ENCODE measurements at regions not wholly inside any gene's neighbourhood (a gene's known extent, or its start where the extent isn't known, plus 50 kb on each side); places are given as distances from the start of the nearest gene placed in this dataset.

- Mint-ChIP-seq H3K4me1 (no peaks in the 10 kb centered on the region), H3K36me3 (no peaks in the 10 kb centered on the region), H3K27ac (no peak overlapping the region), H3K27me3 (ENCODE audit: low read depth) (peaks cover 11% of the 10 kb centered on the region), H3K9me3 (no peaks in the 10 kb centered on the region), H3K4me3 (no peak overlapping the region)
- TF ChIP-seq CTCF (IDR thresholded peaks at IDR 0.05; ENCODE audit: unreplicated experiment) = no peak
- no peak for DNase-seq (ENCODE audit: low spot score in 2 of 2, unreplicated experiment in 2 of 2)
Measured at GRCh38 chr3:5494905-5495519, 307.5 kb downstream of the EDEM1 start.

GRCh38 chr3:5497497-5497896 lies 310.0 kb downstream of the EDEM1 start:
- Mint-ChIP-seq H3K4me3 (no peak overlapping the region), H3K9me3 (no peaks in the 10 kb centered on the region), H3K36me3 (no peaks in the 10 kb centered on the region), H3K27ac (no peak overlapping the region), H3K27me3 (ENCODE audit: low read depth) (peaks cover 3% of the 10 kb centered on the region), H3K4me1 (no peaks in the 10 kb centered on the region)
- no peak for DNase-seq (ENCODE audit: low spot score in 2 of 2, unreplicated experiment in 2 of 2)
- TF ChIP-seq CTCF (IDR thresholded peaks at IDR 0.05; ENCODE audit: unreplicated experiment) = no peak

- DNase-seq (ENCODE audit: low spot score in 2 of 2, unreplicated experiment in 2 of 2) = no peak
- no peaks in the 10 kb centered on the region for H3K9me3 Mint-ChIP-seq
- no peak overlapping the region for H3K27ac Mint-ChIP-seq
- no peaks in the 10 kb centered on the region for H3K36me3 Mint-ChIP-seq
- H3K4me1 Mint-ChIP-seq = no peaks in the 10 kb centered on the region
- no peak overlapping the region for H3K4me3 Mint-ChIP-seq
- no peak for TF ChIP-seq CTCF (IDR thresholded peaks at IDR 0.05; ENCODE audit: unreplicated experiment)
- H3K27me3 Mint-ChIP-seq (ENCODE audit: low read depth) = peaks cover 3% of the 10 kb centered on the region
Measured at GRCh38 chr3:5498981-5499380, 311.5 kb downstream of the EDEM1 start.

GRCh38 chr3:5499404-5499803 lies 311.9 kb downstream of the EDEM1 start:
- H3K4me3 Mint-ChIP-seq = no peak overlapping the region
- no peak overlapping the region for H3K27ac Mint-ChIP-seq
- no peaks in the 10 kb centered on the region for H3K4me1 Mint-ChIP-seq
- peaks cover 3% of the 10 kb centered on the region for H3K27me3 Mint-ChIP-seq (ENCODE audit: low read depth)
- H3K36me3 Mint-ChIP-seq = no peaks in the 10 kb centered on the region
- no peak for TF ChIP-seq CTCF (IDR thresholded peaks at IDR 0.05; ENCODE audit: unreplicated experiment)
- DNase-seq (ENCODE audit: low spot score in 2 of 2, unreplicated experiment in 2 of 2) = no peak
- H3K9me3 Mint-ChIP-seq = peaks cover under 1% of the 10 kb centered on the region

- no peak for TF ChIP-seq CTCF (IDR thresholded peaks at IDR 0.05; ENCODE audit: unreplicated experiment)
- H3K27ac Mint-ChIP-seq = no peak overlapping the region
- H3K36me3 Mint-ChIP-seq = no peaks in the 10 kb centered on the region
- no peaks in the 10 kb centered on the region for H3K4me1 Mint-ChIP-seq
- H3K27me3 Mint-ChIP-seq (ENCODE audit: low read depth) = no peaks in the 10 kb centered on the region
- DNase-seq (ENCODE audit: low spot score in 2 of 2, unreplicated experiment in 2 of 2) = no peak
- peaks cover 18% of the 10 kb centered on the region for H3K9me3 Mint-ChIP-seq
- H3K4me3 Mint-ChIP-seq = no peak overlapping the region
Measured at GRCh38 chr3:5503136-5503535, 315.6 kb downstream of the EDEM1 start.

- DNase-seq (ENCODE audit: low spot score in 2 of 2, unreplicated experiment in 2 of 2) = no peak
- Mint-ChIP-seq H3K9me3 (peaks cover 28% of the 10 kb centered on the region), H3K4me1 (no peaks in the 10 kb centered on the region), H3K27me3 (ENCODE audit: low read depth) (no peaks in the 10 kb centered on the region), H3K27ac (no peak overlapping the region), H3K36me3 (no peaks in the 10 kb centered on the region), H3K4me3 (no peak overlapping the region)
- TF ChIP-seq CTCF (IDR thresholded peaks at IDR 0.05; ENCODE audit: unreplicated experiment) = no peak
Measured at GRCh38 chr3:5504135-5504534, 316.6 kb downstream of the EDEM1 start.

Data from mesothelial cell of epicardium (in vitro differentiated cells).